ENCODE measurements at regions not wholly inside any gene's neighbourhood (a gene's known extent, or its start where the extent isn't known, plus 50 kb on each side); places are given as distances from the start of the nearest gene placed in this dataset.

- TF ChIP-seq CTCF (conservative IDR thresholded peaks at IDR 0.05; ENCODE audit: low read length) = no peak
- TF ChIP-seq EZH2phosphoT487 (IDR thresholded peaks at IDR 0.05; ENCODE audit: borderline replicate concordance) = no peak
Measured at GRCh38 chr15:25062551-25063430, 108.0 kb downstream of the SNRPN start.
